ENCODE measurements at regions not wholly inside any gene's neighbourhood (a gene's known extent, or its start where the extent isn't known, plus 50 kb on each side); places are given as distances from the start of the nearest gene placed in this dataset.

DNA sequence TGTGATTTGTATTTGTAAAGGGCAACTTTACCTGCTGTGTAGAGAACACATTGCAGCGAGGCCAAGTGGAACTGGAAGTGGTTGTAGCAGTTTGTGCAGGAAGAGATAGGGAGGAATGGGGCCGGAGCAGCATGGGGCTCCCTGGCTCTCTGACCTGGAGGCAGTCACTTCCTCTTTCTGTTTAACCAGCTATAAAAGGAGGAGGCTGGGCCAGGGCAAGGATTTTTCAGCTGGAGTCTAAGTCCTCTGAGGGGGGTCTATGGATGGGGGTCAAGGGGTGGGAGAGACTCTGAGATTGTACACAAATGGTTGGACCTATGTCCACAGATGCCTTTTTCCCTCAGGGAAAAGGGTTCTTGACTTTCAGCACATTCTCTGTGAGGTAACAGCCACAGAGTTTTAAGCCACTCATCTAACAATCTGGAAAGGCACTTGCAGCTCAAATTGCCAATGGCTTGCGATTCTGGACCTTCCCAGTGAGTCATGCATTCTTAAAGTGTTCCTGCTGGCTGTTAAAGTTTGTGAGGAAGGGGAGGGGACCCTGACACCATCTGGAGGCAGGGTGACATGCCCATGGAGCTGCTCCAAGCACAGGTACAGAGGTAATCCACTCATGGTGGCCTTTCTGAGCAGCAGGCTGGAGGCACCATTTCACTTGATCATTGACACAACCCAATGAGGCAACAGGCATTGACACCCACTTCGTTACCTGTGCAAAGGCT lies 347.0 kb downstream of the CYRIA start:
- intact Hi-C loops (cut with micrococcal nuclease): no loop called here
- ATAC-seq: no peak
- DNase-seq: no peak

DNA sequence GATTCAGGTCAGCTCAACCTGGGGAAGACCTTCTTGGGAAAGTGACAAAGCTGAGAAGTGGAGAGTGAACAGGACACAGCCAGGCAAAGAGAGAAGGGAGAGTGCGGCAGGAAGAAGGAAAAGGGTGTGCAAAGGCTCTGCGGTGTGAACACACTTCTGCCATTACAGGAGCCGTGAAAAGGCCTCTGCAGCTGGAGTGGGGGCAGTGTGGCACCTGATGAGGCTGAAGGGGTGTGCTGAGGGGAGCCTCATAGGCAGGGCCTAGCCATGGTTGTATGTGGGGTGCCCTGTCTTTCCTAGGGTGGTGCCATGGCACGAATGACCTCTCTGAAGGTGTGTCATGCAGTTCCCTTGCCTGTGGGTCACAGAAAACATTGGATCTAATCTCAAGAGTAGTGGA lies 347.6 kb downstream of the CYRIA start:
- no peak for ATAC-seq
- intact Hi-C loops (cut with micrococcal nuclease): no loop called here

DNA sequence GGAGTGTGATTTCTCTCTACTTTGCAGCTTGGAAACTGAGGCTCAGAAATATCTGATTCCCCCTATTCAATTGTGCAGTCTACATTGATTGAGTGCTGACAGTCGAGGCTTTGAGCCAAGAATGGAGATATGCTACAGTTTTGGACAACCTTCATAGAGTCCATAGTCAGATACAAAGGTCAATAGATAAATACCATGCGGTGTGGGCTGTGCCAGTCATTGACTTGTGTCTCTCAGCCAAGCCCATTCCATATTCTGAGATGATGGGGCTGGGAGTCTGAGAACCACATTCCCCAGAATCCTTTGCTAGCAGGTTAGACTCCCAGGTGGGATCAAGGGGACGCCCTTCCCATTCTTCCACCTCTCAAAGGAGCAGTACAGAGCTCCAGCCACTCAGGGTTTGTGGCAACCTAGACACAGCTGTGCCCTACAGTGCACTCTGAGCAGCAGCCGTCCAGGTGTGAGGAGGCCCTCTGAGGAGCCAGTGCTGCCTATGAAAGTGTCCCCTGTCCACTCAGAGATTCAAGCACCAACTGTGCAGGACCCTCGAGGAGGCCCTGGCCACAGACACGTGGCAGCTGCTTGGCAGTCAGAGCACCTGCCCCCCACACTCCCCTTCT lies 348.3 kb downstream of the CYRIA start:
- intact Hi-C loops (cut with micrococcal nuclease): no loop called here
- DNase-seq: no peak
- peak; percentile 49 for ATAC-seq

More for the DNA sequence above, 347.6 kb downstream of the CYRIA start:
- DNase-seq: no peak

DNA sequence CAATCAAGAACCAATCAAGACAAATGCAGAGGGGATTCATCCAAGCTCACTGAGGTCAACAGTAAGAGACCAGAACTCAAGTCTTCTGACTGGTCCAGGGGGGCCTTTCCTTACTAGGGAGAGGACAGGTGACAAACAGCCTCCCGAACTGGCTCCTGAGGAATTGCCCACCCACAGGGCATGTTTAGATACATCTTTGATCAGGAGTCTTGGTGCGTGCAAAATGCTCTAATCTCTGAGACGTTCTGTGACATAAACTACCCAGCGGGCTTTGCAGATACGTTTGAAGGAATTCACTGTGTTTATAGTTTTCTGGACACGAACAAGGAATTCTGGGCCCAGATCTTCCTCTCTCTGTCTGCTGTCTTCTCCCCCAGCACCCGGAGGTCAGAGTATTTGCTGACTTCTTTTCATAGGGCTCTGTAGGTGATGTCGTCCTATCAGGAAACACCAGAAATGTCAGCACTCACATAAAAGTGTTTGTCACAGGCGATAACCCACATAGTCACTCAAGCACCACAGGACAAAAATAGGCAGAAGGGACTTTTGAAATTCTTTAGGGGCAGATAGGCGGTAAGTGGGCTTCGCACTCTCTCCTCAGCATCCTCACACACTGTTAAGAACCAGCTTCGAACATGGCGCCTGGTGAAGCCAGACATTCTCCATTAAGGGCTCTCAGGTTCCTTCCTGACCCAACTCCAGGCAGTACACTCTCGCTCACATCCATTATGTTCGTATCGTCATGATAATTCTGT lies 349.0 kb downstream of the CYRIA start:
- peak; percentile 65 for ATAC-seq
- intact Hi-C loops (cut with micrococcal nuclease): no loop called here
- no peak for DNase-seq

DNA sequence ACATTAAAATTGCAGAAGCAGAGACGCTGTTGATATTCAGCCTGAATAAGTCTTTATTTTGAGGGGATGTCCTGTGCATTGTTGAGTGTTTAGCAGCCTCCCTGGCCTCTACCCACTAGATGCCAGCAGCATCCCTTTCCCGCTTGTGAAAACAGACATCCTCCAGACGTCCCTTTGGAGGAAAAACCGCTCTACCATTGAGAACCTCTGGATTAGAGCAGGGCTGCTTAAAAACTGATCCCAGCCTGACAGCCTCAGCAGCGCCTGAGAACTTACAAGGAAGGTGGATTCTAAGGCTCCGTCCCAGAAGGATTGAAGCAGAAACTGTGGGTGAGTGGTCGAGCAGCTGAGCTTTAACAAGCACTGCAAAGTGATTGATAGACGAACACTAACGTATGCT lies 349.7 kb downstream of the CYRIA start:
- DNase-seq: no peak
- ATAC-seq: no peak
- intact Hi-C loops (cut with micrococcal nuclease): no loop called here

DNA sequence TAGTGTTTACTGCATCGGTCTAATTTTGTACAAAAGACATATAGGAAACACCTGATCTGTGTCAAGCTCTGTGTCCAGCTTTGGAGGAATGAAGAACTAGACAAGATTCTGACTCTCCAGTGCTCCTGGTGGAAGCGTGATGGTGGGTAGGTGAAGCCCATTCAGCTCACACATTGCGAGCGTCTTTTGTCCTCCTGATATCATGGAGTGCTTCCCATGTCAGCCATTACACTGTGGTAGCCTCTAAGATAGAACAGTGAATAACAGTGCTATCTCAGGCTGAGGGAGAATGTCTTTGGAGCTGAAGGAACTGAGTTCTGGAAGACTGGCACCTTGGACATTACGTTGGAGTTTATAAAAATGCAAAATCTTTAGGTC lies 350.2 kb downstream of the CYRIA start:
- intact Hi-C loops (cut with micrococcal nuclease): no loop called here
- DNase-seq (no peak), ATAC-seq (no peak)

DNA sequence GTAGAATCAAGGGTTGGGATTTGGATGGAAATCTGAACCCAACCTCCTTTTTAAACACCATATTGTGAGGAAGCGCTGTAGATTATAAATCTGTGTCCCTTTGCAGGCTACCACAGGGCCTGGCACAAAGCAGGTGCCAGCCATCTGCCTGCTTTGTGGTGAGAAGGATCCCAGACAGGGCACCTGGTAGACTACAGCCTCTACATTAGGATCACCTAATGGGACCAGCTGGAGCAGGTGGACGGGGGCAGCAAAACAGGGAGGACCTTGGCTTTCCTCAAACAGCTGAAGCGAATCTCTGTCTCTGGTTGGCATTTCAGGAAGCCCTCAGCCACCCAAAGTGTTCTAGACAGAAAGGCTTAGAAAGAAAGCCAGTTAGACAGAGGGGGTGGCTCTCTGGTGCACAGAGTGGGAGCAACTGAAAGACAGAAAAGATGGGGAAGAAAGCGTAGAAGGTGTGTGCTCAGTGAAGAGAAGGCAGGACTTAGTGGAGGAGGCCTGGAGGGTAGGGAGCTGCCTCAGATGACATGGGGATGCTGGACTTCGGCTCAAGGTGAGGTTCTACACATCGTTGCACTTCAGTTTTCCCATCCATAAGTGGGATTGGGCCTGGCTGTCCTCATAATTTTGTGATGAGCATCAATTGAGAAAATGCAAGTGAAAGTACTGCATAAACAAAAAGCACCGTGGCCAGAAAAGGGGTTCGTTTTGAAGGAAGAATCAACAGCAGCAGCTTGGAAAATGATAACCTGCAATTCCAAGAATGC lies 350.8 kb downstream of the CYRIA start:
- ATAC-seq: no peak
- no peak for DNase-seq
- intact Hi-C loops (cut with micrococcal nuclease): no loop called here

DNA sequence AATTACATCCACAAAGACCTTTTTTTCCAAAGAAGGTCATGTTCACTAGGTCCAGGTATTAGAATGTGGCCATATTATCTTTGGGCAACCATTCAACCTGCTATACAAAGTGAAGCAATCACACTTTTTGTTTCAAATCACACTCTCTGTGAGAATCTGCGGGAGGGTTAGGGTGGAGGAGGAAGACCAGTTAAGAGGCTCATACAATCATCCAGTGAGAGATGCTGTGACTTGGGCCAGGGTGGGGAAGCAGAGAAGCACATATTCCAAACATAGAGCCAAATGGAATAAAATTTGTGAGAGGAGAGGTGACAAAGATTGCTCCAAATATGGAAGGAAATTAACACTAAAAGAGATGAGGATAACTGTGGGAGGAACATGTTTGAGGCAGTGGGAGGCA lies 351.6 kb downstream of the CYRIA start:
- intact Hi-C loops (cut with micrococcal nuclease): no loop called here
- ATAC-seq: no peak
- DNase-seq: no peak

DNA sequence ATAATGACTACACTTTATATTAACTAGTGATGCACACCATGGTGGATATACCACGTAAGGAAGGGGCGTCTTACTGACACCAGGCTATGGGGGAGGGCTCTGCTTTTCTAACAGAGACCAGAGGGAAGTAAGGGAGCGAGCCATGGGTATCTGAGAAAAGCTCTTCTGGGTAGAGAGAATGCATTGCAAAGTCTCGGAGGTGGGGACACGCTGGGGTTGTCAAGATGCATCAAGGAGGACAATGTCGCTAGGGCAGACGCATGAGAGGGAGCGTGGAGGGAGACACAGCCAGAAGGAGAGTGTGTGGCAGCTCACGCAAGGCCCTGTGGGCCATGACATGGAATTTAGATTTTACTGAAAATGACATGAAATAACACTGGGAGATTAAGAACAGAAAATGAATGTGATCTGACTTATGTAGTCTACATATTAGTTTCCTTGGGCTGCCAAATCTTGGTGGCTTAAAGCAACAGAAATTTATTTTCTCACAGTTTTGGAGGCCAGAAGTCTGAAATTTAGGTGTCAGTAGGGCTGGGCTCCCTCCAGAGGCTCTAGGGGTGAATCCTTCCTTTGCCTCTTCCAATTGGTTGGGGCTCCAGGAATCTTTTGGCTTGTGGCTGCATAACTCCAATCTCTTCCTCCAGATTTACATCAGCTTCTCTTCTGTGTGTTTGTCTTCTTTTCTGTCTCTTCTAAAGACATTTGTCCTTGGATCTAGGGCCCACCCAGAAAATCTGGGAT lies 352.2 kb downstream of the CYRIA start:
- no peak for DNase-seq
- intact Hi-C loops (cut with micrococcal nuclease): no loop called here
- no peak for ATAC-seq

DNA sequence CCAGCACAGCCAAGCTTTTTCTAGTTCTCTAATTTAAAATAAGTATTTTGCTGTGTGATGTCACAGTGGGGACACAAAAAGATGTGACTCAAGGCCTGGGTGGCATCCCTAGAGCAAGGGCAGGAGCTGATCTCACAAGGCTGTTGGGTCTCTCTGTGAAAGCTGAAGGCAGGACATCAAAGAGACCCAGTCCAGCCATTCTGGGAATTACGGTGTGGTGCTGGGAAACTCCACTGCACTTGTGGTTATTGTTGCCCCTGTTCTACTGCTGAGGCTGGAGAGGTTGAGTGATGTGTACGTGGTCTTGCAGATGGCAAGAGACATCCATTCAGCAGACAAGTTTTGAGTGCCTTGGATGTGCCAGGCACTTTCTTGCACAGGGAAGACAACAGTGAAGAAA lies 352.9 kb downstream of the CYRIA start:
- intact Hi-C loops (cut with micrococcal nuclease): no loop called here
- no peak for ATAC-seq
- no peak for DNase-seq

DNA sequence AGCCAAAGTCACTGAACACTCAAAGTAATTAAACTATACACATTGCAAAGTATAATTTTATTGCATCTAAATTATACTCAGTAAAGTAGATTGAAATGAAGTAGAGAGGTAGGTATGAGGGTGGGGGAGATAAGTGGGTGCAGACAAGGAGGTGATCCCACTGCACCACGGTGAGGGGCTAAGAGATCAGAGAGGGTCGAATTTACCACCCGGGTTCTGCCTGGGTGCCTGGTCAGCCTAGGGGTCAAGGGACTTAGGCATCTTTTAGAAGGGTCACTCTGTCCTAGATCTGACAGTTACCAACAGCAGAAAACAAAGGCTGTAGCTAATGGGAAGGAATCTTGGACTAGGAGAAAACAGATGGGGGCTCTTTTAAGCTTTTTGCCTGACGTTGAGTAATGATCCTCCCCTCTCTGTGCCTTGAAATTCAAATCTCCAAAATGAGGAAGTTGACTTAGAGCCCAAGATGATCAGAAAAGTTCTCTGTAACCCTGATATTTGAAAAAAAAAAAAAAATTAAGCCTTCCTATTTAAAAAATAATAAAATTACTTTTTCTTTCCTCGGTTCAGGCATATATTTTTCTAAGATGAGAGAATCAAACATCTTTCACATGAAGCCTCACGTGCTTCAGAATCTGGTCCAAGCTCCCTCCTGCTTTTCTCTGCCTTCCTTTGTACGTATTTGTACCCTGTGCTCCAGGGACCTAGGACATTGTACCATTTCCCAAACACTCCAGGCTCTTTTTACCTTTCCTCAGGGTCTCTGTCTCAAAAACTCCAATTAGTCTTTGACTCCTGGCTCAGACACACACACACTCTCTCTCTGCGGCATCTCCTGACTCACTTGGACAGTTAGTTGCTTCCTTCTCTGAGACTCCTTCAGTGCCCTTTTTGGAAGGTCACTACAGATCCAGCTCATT lies 353.9 kb downstream of the CYRIA start:
- no peak for ATAC-seq
- no peak for DNase-seq
- intact Hi-C loops (cut with micrococcal nuclease): no loop called here

DNA sequence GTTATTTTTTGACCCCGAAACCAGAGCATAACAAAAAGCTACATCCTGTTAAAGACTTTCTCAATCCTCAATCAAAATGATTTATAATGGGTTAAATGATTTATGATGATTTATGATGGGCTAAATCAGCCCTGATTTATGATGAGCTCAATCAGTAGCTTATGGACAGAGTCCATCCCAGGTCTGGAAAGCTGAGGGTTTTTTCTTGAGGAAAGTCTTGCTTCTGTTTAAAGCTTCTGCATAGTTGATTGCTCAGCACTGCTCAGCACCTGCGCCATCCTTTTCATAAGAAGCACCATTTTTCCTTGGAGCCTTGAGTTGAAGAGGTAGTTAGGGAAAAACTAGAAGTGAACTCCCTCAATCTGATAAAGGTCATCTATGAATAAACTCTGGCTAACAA lies 356.8 kb downstream of the CYRIA start:
- ATAC-seq (no peak), DNase-seq (no peak)
- intact Hi-C loops (cut with micrococcal nuclease): no loop called here

DNA sequence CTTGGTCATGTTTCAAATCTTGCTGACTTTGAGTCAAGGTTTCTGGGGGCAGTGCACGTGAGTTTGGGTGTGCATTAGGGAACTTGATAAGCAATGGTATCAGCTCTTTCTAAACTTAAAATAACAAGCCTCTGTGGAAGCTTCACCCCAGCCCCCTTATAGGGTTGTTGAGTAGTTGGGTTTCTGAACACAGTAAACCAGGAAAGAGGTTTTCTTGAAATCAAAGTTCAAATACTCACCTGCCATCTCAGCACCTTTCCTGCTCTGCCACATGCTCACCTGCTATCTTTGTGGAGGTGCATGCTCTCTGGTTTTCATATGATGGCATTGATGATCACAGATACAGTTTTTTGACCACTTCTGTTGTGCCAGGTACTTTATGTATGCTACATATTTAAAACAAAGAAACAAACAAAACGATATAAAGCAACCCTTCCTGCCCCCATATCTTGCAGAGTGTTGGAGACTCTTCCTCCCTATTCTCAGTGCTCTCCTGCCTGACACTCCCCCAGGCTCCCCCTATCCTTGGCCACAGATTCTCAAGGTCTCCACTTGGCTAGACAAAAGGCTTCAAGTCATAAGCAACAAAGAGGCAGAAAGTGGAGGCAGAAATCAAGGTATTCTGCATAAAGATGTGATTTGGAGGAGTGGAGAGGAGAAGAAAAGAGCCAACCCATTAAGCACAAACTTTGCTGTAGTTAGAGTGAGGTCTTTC lies 360.6 kb downstream of the CYRIA start:
- intact Hi-C loops (cut with micrococcal nuclease): no loop called here

DNA sequence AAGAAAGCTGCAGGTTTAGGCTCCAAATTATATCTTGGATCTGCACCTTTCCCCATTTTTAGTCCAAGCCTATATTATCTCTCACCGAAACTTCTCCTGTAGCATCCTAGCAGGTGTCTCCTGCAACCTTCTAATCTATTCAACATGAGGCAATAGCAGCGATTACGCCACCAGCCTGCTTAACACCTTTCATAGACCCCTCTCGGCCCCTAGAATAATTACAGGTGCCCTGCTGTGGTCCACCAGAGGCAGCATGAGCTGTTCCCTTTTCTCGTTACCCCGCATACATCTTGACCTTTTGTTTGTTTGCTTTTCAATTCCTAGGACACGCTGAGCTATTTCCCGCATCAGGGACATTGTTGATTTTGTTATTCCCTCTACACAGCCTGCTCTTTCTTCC lies 361.9 kb downstream of the CYRIA start:
- intact Hi-C loops (cut with micrococcal nuclease): no loop called here
- DNase-seq (no peak), ATAC-seq (no peak)

More for the DNA sequence above, 360.6 kb downstream of the CYRIA start:
- ATAC-seq (no peak), DNase-seq (no peak)

DNA sequence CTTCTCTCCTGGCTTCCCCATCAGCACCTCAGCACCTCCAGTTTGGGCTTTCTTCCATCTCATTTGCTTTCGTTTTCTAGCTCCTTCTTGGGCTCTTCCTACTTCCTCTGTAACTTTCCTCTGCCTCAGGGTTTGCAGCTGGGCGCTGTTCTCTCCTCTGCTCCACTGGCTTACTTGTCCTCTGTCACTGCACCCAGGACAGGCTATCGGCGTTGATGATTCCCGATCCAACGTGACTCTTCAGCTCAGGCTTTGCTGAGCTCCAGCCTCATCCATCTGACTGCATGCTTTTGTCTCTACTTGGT lies 362.4 kb downstream of the CYRIA start:
- no peak for ATAC-seq
- DNase-seq: no peak
- intact Hi-C loops (cut with micrococcal nuclease): no loop called here

DNA sequence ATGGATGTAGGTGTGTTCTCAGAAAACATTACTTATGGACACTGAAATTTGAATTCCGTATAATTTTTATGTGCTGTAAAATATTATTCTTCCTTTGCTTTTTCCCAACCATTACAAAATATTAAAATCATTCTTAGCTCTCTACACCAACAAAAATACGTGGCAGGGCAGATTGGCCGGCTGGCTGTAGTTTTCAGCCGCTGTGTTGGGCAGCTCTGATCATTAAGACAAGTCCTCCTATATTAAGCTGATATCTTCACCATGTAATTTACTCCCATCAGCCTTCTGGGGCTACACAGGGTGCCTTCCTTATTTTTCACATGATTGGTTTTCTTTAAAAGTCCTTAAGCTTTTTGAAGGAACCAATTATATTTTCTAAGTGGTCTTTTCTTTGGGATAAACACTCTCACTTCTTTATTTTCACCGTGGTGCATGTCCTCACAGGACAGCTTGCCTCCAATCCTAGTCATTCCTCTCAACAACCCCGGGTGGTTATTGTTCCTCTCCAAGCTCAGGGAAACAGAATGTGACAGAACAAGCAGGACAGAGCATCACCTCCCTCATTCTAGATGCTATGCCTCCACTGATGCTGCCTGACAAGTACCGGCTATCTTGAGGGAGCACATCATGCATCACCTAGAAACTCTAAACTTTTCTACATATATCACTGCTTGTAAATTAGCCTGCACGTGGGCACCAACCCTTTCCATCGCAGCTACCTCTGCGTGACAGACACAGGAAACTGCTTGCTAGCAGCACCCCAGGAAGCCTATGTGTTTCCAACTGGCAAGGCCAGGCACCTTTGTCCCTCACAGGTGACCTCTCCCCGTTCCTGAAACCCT lies 362.3 kb downstream of the MYCN start:
- intact Hi-C loops (cut with micrococcal nuclease): no loop called here
- ATAC-seq (no peak), DNase-seq (no peak)

DNA sequence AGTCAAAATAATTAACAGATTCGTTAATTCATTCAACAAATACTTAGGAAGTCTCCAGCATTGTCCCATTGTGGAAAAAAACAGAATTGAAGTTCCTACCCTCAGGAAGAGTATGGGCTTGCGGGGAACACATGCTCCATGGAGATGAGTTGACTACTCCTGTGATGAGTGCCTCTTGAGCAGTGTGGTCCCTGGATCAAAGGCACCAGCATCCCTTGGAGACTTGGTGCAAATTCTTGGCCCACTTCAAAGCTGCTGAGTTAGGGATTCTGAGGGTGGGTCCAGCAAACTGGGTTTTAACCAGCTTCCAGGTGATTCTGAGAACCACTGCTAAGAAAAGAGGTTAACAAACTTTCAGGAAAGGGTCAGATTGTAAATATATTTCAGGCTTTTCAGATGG lies 361.6 kb downstream of the MYCN start:
- no peak for DNase-seq
- ATAC-seq: no peak
- intact Hi-C loops (cut with micrococcal nuclease): no loop called here
